ENCODE measurements at regions not wholly inside any gene's neighbourhood (a gene's known extent, or its start where the extent isn't known, plus 50 kb on each side); places are given as distances from the start of the nearest gene placed in this dataset.

- H3K36me3 ChIP-seq (ENCODE audit: control insufficient read depth, insufficient read depth, low read length), result no peaks in the 10 kb centered on the region
- H3K27me3 ChIP-seq (ENCODE audit: control insufficient read depth, insufficient read depth, low read length), result no peaks in the 10 kb centered on the region
- no peaks in the 10 kb centered on the region for H3K4me1 ChIP-seq (ENCODE audit: control insufficient read depth, insufficient read depth, low read length)
- no peak overlapping the region for H3K27ac ChIP-seq (ENCODE audit: low read length)
- no CpG with 5 or more reads among the region's 2 CpGs for WGBS (ENCODE audit: insufficient coverage, low lambda C conversion rate)
- no peak for DNase-seq
- no peak overlapping the region for H3K4me3 ChIP-seq (ENCODE audit: low read length)
- no peaks in the 10 kb centered on the region for H3K9me3 ChIP-seq (ENCODE audit: control insufficient read depth, low read depth, low read length)
These were observed 58.6 kb upstream of the DMAC1 start for GRCh38 chr9:7858166-7858565.

DNA sequence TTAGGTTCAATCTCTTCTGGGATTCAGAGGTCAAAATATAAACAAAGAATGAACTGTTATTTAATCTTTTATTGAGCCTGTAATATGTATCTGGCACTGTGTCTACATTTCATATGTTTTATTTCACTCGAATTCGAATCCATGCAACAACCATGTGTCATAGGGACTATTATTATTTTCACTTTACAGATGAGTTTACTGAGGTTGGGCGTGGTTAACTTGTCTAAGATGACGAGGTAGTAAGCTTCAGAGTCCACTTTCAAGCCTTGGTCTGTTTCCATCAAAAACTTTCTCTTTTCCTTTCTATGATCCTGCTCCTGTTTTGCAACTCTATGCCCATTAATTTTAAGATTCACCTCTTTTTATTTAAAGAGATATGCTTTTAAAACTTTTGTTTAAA lies 55.2 kb upstream of the DMAC1 start:
- WGBS (ENCODE audit: insufficient coverage, low lambda C conversion rate), result 72% methylated on average over 4 of the region's 4 CpGs
- Histone ChIP-seq H3K9me3 (ENCODE audit: control insufficient read depth, low read depth, low read length) (no peaks in the 10 kb centered on the region), H3K27ac (ENCODE audit: low read length) (no peak overlapping the region), H3K36me3 (ENCODE audit: control insufficient read depth, insufficient read depth, low read length) (no peaks in the 10 kb centered on the region), H3K4me1 (ENCODE audit: control insufficient read depth, insufficient read depth, low read length) (no peaks in the 10 kb centered on the region), H3K4me3 (ENCODE audit: low read length) (no peak overlapping the region), H3K27me3 (ENCODE audit: control insufficient read depth, insufficient read depth, low read length) (no peaks in the 10 kb centered on the region)
- no peak for DNase-seq
